KMS-11 (cell line): ENCODE measurements at regions not wholly inside any gene's neighbourhood (a gene's known extent, or its start where the extent isn't known, plus 50 kb on each side); places are given as distances from the start of the nearest gene placed in this dataset.

Source experiments
- H2AFZ ChIP-seq: fragments of 200-600 bp; sonication (generic); 2 replicates; pipeline ENCODE4 v1.6.1; 2016; ENCODE audit warnings: antibody characterized with exemption, mixed run types, low read depth
- H3K27ac ChIP-seq: fragments of 200-600 bp; sonication (generic); 2 replicates; pipeline ENCODE4 v1.6.1; 2016; ENCODE audit warnings: mild to moderate bottlenecking, mixed run types
- H3K27me3 ChIP-seq: fragments of 200-600 bp; sonication (generic); 2 replicates; pipeline ENCODE4 v1.6.1; 2017; ENCODE audit warnings: mild to moderate bottlenecking, low read depth, mixed run types, moderate library complexity; ENCODE audit not compliant: insufficient read depth
- H3K36me3 ChIP-seq: fragments of 200-600 bp; sonication (generic); 2 replicates; pipeline ENCODE4 v1.6.1; 2017; ENCODE audit warnings: mild to moderate bottlenecking, mixed run types; ENCODE audit not compliant: insufficient read depth
- H3K4me1 ChIP-seq: fragments of 200-600 bp; sonication (generic); 2 replicates; pipeline ENCODE4 v1.6.1; 2016; ENCODE audit warnings: mild to moderate bottlenecking, low read depth, mixed run types; ENCODE audit not compliant: poor library complexity, severe bottlenecking
- H3K4me2 ChIP-seq: fragments of 200-600 bp; sonication (generic); 2 replicates; pipeline ENCODE4 v1.7.0; 2016; ENCODE audit warnings: mild to moderate bottlenecking, mixed run types
- H3K4me3 ChIP-seq: fragments of 200-600 bp; sonication (generic); IDR thresholded peaks from 2 replicates; pipeline ENCODE4 v1.6.1; 2017; ENCODE audit warnings: low read depth, low read length, mixed read lengths; ENCODE audit not compliant: insufficient read depth
- H3K79me2 ChIP-seq: fragments of 200-600 bp; sonication (generic); 2 replicates; pipeline ENCODE4 v1.6.1; 2016; ENCODE audit warnings: low read depth, mixed run types; ENCODE audit not compliant: insufficient read depth
- H3K9ac ChIP-seq: fragments of 200-600 bp; sonication (generic); 2 replicates; pipeline ENCODE4 v1.6.1; 2016; ENCODE audit warnings: mild to moderate bottlenecking, mixed run types
- H4K20me1 ChIP-seq: fragments of 200-600 bp; sonication (generic); 2 replicates; pipeline ENCODE4 v1.6.1; 2016; ENCODE audit warnings: mild to moderate bottlenecking, mixed run types; ENCODE audit not compliant: insufficient read depth
- TF ChIP-seq, protein P1 (sequence below): fragments of 200-600 bp; sonication (generic); conservative IDR thresholded peaks from 2 replicates; pipeline ENCODE4 v1.6.1; 2017; ENCODE audit warnings: low read depth, mild to moderate bottlenecking, antibody characterized with exemption, low read length, moderate library complexity, mixed read lengths

DNA sequence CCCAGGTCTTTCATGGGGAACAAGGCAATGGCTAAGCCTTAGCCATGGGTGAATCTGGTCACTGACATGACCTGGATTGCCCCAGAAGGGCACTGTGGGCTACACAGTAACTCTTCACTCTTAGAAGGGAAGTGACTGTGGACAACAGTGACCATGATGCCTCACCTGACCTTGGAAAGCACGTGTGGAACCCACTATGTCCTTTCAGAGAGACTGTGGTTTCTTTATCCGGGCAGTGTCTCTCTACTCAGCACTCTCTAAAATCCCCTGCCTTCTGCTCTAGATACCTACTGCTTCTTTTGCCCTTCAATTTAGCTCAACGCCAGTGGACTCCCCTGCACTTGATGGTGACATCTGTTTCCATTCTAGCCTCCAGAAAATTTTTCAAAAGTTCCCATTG is 66.1 kb upstream of the ANKFN1 start:
- Histone ChIP-seq H3K4me2 (no peak overlapping the region), H3K36me3 (no peaks in the 10 kb centered on the region), H3K4me1 (no peaks in the 10 kb centered on the region), H3K4me3 (no peak overlapping the region), H4K20me1 (no peaks in the 10 kb centered on the region), H3K27me3 (no peaks in the 10 kb centered on the region), H3K79me2 (no peaks in the 10 kb centered on the region), H2AFZ (no peak overlapping the region), H3K27ac (no peak overlapping the region), H3K9ac (no peak overlapping the region)
- TF ChIP-seq, protein P1, sequence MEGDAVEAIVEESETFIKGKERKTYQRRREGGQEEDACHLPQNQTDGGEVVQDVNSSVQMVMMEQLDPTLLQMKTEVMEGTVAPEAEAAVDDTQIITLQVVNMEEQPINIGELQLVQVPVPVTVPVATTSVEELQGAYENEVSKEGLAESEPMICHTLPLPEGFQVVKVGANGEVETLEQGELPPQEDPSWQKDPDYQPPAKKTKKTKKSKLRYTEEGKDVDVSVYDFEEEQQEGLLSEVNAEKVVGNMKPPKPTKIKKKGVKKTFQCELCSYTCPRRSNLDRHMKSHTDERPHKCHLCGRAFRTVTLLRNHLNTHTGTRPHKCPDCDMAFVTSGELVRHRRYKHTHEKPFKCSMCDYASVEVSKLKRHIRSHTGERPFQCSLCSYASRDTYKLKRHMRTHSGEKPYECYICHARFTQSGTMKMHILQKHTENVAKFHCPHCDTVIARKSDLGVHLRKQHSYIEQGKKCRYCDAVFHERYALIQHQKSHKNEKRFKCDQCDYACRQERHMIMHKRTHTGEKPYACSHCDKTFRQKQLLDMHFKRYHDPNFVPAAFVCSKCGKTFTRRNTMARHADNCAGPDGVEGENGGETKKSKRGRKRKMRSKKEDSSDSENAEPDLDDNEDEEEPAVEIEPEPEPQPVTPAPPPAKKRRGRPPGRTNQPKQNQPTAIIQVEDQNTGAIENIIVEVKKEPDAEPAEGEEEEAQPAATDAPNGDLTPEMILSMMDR = no peak

DNA sequence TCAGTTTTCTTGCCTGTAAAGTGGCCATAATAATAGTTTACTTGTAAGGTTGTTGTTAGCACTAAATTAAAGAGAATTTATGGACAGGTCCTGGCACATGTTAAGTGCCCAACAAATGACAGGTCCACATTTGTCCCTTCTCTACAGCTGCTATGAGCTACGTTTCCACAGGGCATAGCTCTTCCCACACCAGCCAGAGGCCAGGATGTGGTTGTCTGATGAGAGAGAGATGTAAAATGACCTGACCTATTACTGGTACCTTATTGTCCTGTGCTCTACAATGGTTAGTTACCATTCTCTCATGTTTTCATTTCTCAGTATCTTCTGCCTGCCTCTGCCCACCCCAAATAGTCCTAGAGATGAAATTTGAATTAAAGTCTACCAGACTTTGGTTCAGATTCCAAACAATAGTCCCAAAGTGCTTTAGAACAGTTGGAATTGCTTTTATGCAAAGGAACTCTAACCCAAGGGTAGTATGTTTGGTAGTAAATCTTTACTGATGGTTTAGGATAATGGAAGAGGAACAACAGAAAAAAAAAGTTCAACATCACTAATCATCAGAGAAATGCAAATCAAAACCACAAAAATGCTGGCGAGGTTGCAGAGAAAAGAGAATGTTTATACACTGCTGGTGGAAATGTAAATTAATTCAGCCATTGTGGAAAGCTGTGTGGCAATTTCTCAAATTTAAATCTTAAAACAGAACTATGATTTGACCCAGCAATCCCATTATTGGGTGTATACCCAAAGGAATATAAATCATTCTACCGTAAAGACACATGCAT is 57.1 kb upstream of the ANKFN1 start:
- TF ChIP-seq, protein P1 = no peak

DNA sequence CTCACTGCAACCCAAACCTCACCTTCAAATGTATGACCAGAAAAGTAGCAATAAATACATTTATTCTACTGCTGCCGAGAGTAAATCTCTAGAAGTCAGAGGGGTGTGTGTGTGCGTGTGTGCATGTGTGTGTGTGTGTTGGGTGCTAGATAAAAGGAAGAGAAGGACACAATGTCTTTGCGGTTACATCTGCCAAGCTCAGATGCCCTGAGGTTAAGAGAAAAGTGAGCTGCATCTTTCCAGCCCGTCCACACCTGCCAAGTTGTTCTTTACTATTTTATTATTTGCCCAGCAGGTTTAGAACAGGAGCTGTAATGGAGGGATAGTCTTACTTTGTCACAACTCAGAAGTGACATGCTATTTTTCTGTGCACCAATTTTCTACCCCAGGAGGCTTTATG is 54.5 kb upstream of the ANKFN1 start:
- Histone ChIP-seq H3K4me3 (no peak overlapping the region), H4K20me1 (no peaks in the 10 kb centered on the region), H3K9ac (no peak overlapping the region), H3K79me2 (no peaks in the 10 kb centered on the region), H3K27me3 (no peaks in the 10 kb centered on the region), H3K4me1 (no peaks in the 10 kb centered on the region), H2AFZ (no peak overlapping the region), H3K4me2 (no peak overlapping the region), H3K36me3 (no peaks in the 10 kb centered on the region), H3K27ac (no peak overlapping the region)
- TF ChIP-seq, protein P1 = no peak

More for the DNA sequence above, 57.1 kb upstream of the ANKFN1 start:
- Histone ChIP-seq H3K79me2 (no peaks in the 10 kb centered on the region), H3K27me3 (no peaks in the 10 kb centered on the region), H3K36me3 (no peaks in the 10 kb centered on the region), H3K4me1 (no peaks in the 10 kb centered on the region), H3K9ac (no peak overlapping the region), H3K4me3 (no peak overlapping the region), H2AFZ (no peak overlapping the region), H3K27ac (no peak overlapping the region), H3K4me2 (no peak overlapping the region), H4K20me1 (no peaks in the 10 kb centered on the region)

GRCh38 chr17:56099649-56100048 is 53.6 kb upstream of the ANKFN1 start:
- no peak overlapping the region for H2AFZ ChIP-seq
- H3K9ac ChIP-seq = no peak overlapping the region
- H4K20me1 ChIP-seq = no peaks in the 10 kb centered on the region
- no peaks in the 10 kb centered on the region for H3K27me3 ChIP-seq
- H3K79me2 ChIP-seq = no peaks in the 10 kb centered on the region
- H3K27ac ChIP-seq = no peak overlapping the region
- no peak overlapping the region for H3K4me2 ChIP-seq
- H3K4me3 ChIP-seq = no peak overlapping the region
- TF ChIP-seq, protein P1 = no peak
- no peaks in the 10 kb centered on the region for H3K4me1 ChIP-seq
- no peaks in the 10 kb centered on the region for H3K36me3 ChIP-seq
